Liver (tissue), 8 donors: ENCODE measurements at regions not wholly inside any gene's neighbourhood (a gene's known extent, or its start where the extent isn't known, plus 50 kb on each side); places are given as distances from the start of the nearest gene placed in this dataset.

Experiments used
- DNase-seq: peaks from one replicate; pipeline ENCODE4 v3.0.0-alpha.2; 2017; ENCODE audit warnings: low spot score
- H3K27ac ChIP-seq, 2 donors: one replicate each; pipeline ENCODE4 v1.7.0; 2013; ENCODE audit warnings: inconsistent platforms in 2 of 2, low read length in 2 of 2, control low read depth in 1 of 2, low read depth in 1 of 2, mild to moderate bottlenecking in 1 of 2
- H3K27me3 ChIP-seq, 4 donors: one replicate each; pipeline versions ENCODE4 v1.6.1 to v1.7.0; 2013; ENCODE audit warnings: low read length in 3 of 4, inconsistent platforms in 1 of 4, mild to moderate bottlenecking in 1 of 4, moderate library complexity in 1 of 4; ENCODE audit not compliant: control insufficient read depth in 4 of 4, insufficient read depth in 4 of 4
- H3K36me3 ChIP-seq, 4 donors: one replicate each; pipeline versions ENCODE4 v1.6.1 to v1.7.0; 2013; ENCODE audit warnings: low read length in 3 of 4, mild to moderate bottlenecking in 3 of 4, low read depth in 1 of 4, moderate library complexity in 1 of 4; ENCODE audit not compliant: control insufficient read depth in 4 of 4, insufficient read depth in 3 of 4
- H3K4me1 ChIP-seq, 4 donors: one replicate each; pipeline versions ENCODE4 v1.6.1 to v1.7.0; 2013; ENCODE audit warnings: low read length in 3 of 4, mild to moderate bottlenecking in 3 of 4, moderate library complexity in 1 of 4; ENCODE audit not compliant: control insufficient read depth in 4 of 4, insufficient read depth in 4 of 4
- H3K4me3 ChIP-seq, 3 donors: one replicate each; pipeline versions ENCODE4 v1.6.1 to v1.7.0; 2013; ENCODE audit warnings: low read length in 3 of 3, control low read depth in 1 of 3, low read depth in 1 of 3, mild to moderate bottlenecking in 1 of 3
- H3K9ac ChIP-seq, 2 donors: one replicate each; pipeline ENCODE4 v1.7.0; 2013; ENCODE audit warnings: low read length in 2 of 2, mild to moderate bottlenecking in 2 of 2, moderate library complexity in 2 of 2, control low read depth in 1 of 2, low read depth in 1 of 2
- H3K9me3 ChIP-seq, 4 donors: one replicate each; pipeline versions ENCODE4 v1.6.1 to v1.7.0; 2013; ENCODE audit warnings: low read length in 3 of 4; ENCODE audit not compliant: control insufficient read depth in 4 of 4
- ATF3 ChIP-seq: IDR thresholded peaks from 2 replicates; pipeline ENCODE4 v1.6.1; 2016; ENCODE audit warnings: antibody characterized with exemption
- CTCF ChIP-seq: fragments of 150-350 bp; IDR thresholded peaks from 2 replicates; pipeline ENCODE4 v1.5.1; 2017; ENCODE audit warnings: improper control_type of control experiment, low read depth, low read length; ENCODE audit not compliant: missing input control
- EGR1 ChIP-seq, 2 donors: IDR thresholded peaks; 2 replicates each; pipeline ENCODE4 v1.6.1; 2016 to 2018; ENCODE audit warnings: antibody characterized with exemption in 2 of 2, low read depth in 2 of 2
- FOXA1 ChIP-seq: IDR thresholded peaks from 2 replicates; pipeline ENCODE4 v1.6.1; 2016; ENCODE audit warnings: antibody characterized with exemption
- FOXA2 ChIP-seq: IDR thresholded peaks from 2 replicates; pipeline ENCODE4 v1.6.1; 2016; ENCODE audit warnings: antibody characterized with exemption
- GABPA ChIP-seq, 2 donors: IDR thresholded peaks in 1 of 2; conservative IDR thresholded peaks in 1 of 2; 2 replicates each; pipeline ENCODE4 v1.6.1; 2016; ENCODE audit warnings: antibody characterized with exemption in 2 of 2, mild to moderate bottlenecking in 1 of 2, moderate library complexity in 1 of 2
- HNF4A ChIP-seq, 2 donors: conservative IDR thresholded peaks; 2 replicates each; pipeline ENCODE4 v1.6.1; 2016; ENCODE audit warnings: antibody characterized with exemption in 2 of 2, mild to moderate bottlenecking in 2 of 2
- HNF4G ChIP-seq: IDR thresholded peaks from 2 replicates; pipeline ENCODE4 v1.6.1; 2016; ENCODE audit warnings: antibody characterized with exemption
- JUND ChIP-seq, 2 donors: IDR thresholded peaks; 2 replicates each; pipeline ENCODE4 v1.6.1; 2016; ENCODE audit warnings: antibody characterized with exemption in 2 of 2
- MAX ChIP-seq: IDR thresholded peaks from 2 replicates; pipeline ENCODE4 v1.6.1; 2016; ENCODE audit warnings: antibody characterized with exemption
- NR2F2 ChIP-seq: IDR thresholded peaks from 2 replicates; pipeline ENCODE4 v1.6.1; 2016; ENCODE audit warnings: antibody characterized with exemption
- RAD21 ChIP-seq, 2 donors: IDR thresholded peaks; 2 replicates each; pipeline ENCODE4 v1.6.1; 2016; ENCODE audit warnings: antibody characterized with exemption in 2 of 2, mild to moderate bottlenecking in 2 of 2
- REST ChIP-seq: IDR thresholded peaks from 2 replicates; pipeline ENCODE4 v1.6.1; 2016; ENCODE audit warnings: antibody characterized with exemption, mild to moderate bottlenecking
- RXRA ChIP-seq, 2 donors: IDR thresholded peaks; 2 replicates each; pipeline ENCODE4 v1.6.1; 2017 to 2018; ENCODE audit warnings: antibody characterized with exemption in 2 of 2, mild to moderate bottlenecking in 1 of 2
- SP1 ChIP-seq: IDR thresholded peaks from 2 replicates; pipeline ENCODE4 v1.6.1; 2018; ENCODE audit warnings: antibody characterized with exemption, mild to moderate bottlenecking
- TAF1 ChIP-seq: conservative IDR thresholded peaks from 2 replicates; pipeline ENCODE4 v1.6.1; 2016; ENCODE audit warnings: antibody characterized with exemption, mild to moderate bottlenecking
- YY1 ChIP-seq: IDR thresholded peaks from 2 replicates; pipeline ENCODE4 v1.6.1; 2016; ENCODE audit warnings: antibody characterized with exemption, mild to moderate bottlenecking
- ZBTB33 ChIP-seq: IDR thresholded peaks from 2 replicates; pipeline ENCODE4 v1.6.1; 2016; ENCODE audit warnings: antibody characterized with exemption
- WGBS: extraction: QIAGEN DNeasy Blood & Tissue Kit; methylation state at CpG from one replicate; pipeline ENCODE4 v1.1.7; 2013; 5-methylcytosine and 5-hydroxymethylcytosine counted together
- donor health status: healthy.
- donor health status: healthy.
- donor health status: healthy.
- donor health status: healthy.
- donor health status: healthy.

- Histone ChIP-seq H3K36me3 (no peaks in the 10 kb centered on the region), H3K27me3 (no peaks in the 10 kb centered on the region), H3K9me3 (peaks cover 0 to 4% (median 0%) of the 10 kb centered on the region in 4 donors), H3K9ac (no peak overlapping the region), H3K27ac (no peak overlapping the region), H3K4me3 (no peak overlapping the region), H3K4me1 (no peaks in the 10 kb centered on the region)
- no peak for DNase-seq
- no peak for TF ChIP-seq ATF3
- no peak for TF ChIP-seq YY1
- TF ChIP-seq REST: no peak
- TF ChIP-seq SP1: no peak
- TF ChIP-seq EGR1 (IDR thresholded peaks at IDR 0.05; ENCODE audit: low read depth in 2 of 2): no peak
- TF ChIP-seq FOXA2: no peak
- no peak for TF ChIP-seq NR2F2
- TF ChIP-seq RXRA (IDR thresholded peaks at IDR 0.05): no peak
- TF ChIP-seq TAF1: no peak
- no peak for TF ChIP-seq CTCF
- no peak for TF ChIP-seq FOXA1
- no peak for TF ChIP-seq ZBTB33
- no peak for TF ChIP-seq HNF4A (conservative IDR thresholded peaks at IDR 0.05)
- TF ChIP-seq MAX: no peak
- TF ChIP-seq GABPA (IDR thresholded peaks at IDR 0.05 in 1 of 2, conservative IDR thresholded peaks at IDR 0.05 in 1 of 2): no peak
- no peak for TF ChIP-seq JUND (IDR thresholded peaks at IDR 0.05)
- no peak for TF ChIP-seq RAD21 (IDR thresholded peaks at IDR 0.05)
- no peak for TF ChIP-seq HNF4G
- WGBS: 75% methylated on average over 1 of the region's 1 CpG
Observed at GRCh38 chr4:19961091-19961490, 290.6 kb upstream of the SLIT2 start.
